Spinal cord (tissue), 9 donors: ENCODE measurements at regions not wholly inside any gene's neighbourhood (a gene's known extent, or its start where the extent isn't known, plus 50 kb on each side); places are given as distances from the start of the nearest gene placed in this dataset.

Experiments
- DNase-seq, 6 donors: peaks; one replicate each; pipeline versions ENCODE4 v3.0.0 to v3.0.0-alpha.2; 2013 to 2015; ENCODE audit warnings: low spot score in 6 of 6, low read depth in 4 of 6
- H3K27ac ChIP-seq: one replicate; pipeline ENCODE4 v1.5.1; 2013; ENCODE audit warnings: low read depth, low read length, control low read depth
- H3K27me3 ChIP-seq: one replicate; pipeline ENCODE4 v1.6.1; 2013; ENCODE audit warnings: low read length; ENCODE audit not compliant: control insufficient read depth, insufficient read depth
- H3K36me3 ChIP-seq: one replicate; pipeline ENCODE4 v1.6.1; 2013; ENCODE audit warnings: low read length; ENCODE audit not compliant: control insufficient read depth, insufficient read depth
- H3K4me1 ChIP-seq: one replicate; pipeline ENCODE4 v1.6.1; 2013; ENCODE audit warnings: low read length; ENCODE audit not compliant: control insufficient read depth, insufficient read depth
- H3K4me3 ChIP-seq: one replicate; pipeline ENCODE4 v1.5.1; 2013; ENCODE audit warnings: low read depth, low read length, control low read depth
- H3K9me3 ChIP-seq: one replicate; pipeline ENCODE4 v1.6.1; 2013; ENCODE audit warnings: low read length; ENCODE audit not compliant: control insufficient read depth, insufficient read depth
- WGBS: methylation state at CpG from one replicate; pipeline ENCODE4 v1.1.5; 2013; ENCODE audit warnings: missing lambda C conversion rate; ENCODE audit not compliant: insufficient coverage; 5-methylcytosine and 5-hydroxymethylcytosine counted together
- donor health status: healthy.

DNA sequence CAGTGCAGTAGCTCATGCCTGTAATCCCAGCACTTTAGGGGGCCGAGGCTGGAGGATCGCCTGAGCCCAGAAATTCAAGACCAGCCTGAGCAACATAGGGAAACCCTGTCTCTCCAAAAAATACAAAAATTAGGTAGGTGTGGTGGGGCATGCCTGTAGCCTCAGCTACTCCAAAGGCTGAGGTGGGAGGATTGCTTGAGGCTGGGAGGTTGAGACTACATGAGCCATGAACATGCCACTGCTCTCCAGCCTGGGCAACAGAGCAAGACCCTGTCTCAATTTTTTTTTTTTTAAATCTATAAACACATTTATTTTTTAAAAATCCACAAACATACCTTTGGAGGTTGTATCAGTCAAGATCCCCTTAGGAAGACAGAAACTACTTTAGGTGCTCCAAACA lies 326.3 kb downstream of the EPHA4 start:
- WGBS: no CpG with 5 or more reads among the region's 2 CpGs
- Histone ChIP-seq H3K9me3 (no peaks in the 10 kb centered on the region), H3K27me3 (no peaks in the 10 kb centered on the region), H3K4me3 (no peak overlapping the region), H3K36me3 (no peaks in the 10 kb centered on the region), H3K4me1 (no peaks in the 10 kb centered on the region), H3K27ac (no peak overlapping the region)
- no peak for DNase-seq

DNA sequence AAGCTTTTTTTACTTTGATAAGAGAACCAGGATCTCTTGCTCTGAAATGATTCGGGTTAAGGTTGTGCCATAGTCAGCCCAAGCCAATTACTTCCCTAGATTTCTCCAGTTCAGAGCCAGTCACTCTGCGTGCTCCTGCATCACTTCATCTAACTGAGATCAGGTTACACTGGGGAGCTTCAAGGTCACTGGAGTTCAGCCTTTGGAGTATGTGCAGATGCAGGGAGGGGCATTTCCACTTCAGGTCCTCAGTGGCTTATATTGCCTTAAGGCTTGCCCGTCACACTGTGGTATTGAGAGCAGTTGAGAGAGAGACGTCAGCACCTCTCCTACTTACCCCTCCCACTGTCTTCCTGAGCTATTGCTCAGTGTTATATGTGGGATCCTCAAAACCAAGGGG lies 317.8 kb downstream of the EPHA4 start:
- WGBS: 40% methylated on average over 1 of the region's 4 CpGs
- H3K27me3 ChIP-seq: no peaks in the 10 kb centered on the region
- H3K4me1 ChIP-seq: no peaks in the 10 kb centered on the region
- H3K27ac ChIP-seq: no peak overlapping the region
- no peak overlapping the region for H3K4me3 ChIP-seq
- no peak for DNase-seq
- no peaks in the 10 kb centered on the region for H3K36me3 ChIP-seq
- H3K9me3 ChIP-seq: no peaks in the 10 kb centered on the region

DNA sequence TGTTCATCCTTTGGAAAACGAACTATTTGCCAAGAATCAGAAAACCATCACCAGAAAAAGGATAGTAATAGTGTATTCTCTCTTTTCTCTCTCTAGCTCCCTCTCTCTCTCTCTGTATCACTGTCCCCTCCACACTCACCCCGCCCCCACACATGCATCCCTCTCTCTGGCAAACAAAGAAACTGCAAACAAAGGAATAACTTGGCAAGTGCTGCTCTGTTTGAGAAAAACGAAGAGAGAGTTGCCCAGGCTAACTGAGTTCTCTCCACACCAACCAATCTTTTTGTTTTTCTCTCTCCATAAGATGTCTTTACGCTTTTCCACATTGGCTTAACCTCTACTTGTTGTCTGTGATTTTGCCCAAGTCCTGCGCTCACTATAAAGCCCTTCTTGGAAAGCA lies 316.2 kb downstream of the EPHA4 start:
- Histone ChIP-seq H3K27ac (no peak overlapping the region), H3K4me1 (no peaks in the 10 kb centered on the region), H3K27me3 (no peaks in the 10 kb centered on the region), H3K36me3 (no peaks in the 10 kb centered on the region), H3K9me3 (no peaks in the 10 kb centered on the region), H3K4me3 (no peak overlapping the region)
- peak in 1 of 6 donors; percentile 23 for DNase-seq
- WGBS: 57% methylated on average over 3 of the region's 5 CpGs

DNA sequence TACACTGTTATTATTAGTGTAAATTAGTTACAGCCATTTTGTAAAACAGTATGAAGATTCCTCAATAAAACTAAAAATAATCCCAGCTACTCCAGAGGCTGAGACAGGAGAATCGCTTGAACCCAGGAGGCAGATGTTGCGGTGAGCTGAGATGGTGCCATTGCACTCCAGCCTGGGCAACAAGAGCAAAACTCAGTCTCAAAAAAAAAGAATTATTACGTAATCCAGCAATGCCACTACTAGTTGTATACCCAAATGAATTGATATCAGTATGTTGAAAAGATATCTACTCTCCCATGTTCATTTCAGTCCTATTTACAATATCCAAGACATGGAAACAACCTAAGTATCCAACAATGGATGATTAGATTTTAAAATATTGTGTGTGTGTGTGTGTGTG lies 313.6 kb downstream of the EPHA4 start:
- no peaks in the 10 kb centered on the region for H3K4me1 ChIP-seq
- H3K9me3 ChIP-seq: no peaks in the 10 kb centered on the region
- H3K4me3 ChIP-seq: no peak overlapping the region
- WGBS: no CpG with 5 or more reads among the region's 3 CpGs
- no peak for DNase-seq
- no peak overlapping the region for H3K27ac ChIP-seq
- no peaks in the 10 kb centered on the region for H3K36me3 ChIP-seq
- H3K27me3 ChIP-seq: no peaks in the 10 kb centered on the region

DNA sequence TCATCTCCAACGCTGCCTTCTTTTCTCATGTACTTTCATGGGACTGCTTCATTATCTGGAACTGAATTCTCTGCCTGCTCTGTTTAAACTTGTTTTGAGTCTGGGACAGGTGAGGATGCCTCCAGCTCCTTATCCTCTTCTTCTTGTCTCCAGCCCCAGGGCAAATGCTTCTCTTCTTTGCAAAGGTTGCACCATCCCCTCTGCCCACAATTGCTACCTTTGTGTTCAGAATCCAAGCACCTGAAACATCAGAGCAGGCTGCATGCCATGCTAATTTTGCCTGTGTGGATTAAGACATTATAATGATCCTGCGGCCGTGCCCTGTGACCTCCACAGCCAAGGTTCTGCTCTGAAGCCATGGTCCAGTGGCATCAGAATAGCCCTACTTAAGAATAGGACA lies 309.5 kb downstream of the EPHA4 start:
- Histone ChIP-seq H3K4me1 (no peaks in the 10 kb centered on the region), H3K27ac (no peak overlapping the region), H3K36me3 (no peaks in the 10 kb centered on the region), H3K9me3 (no peaks in the 10 kb centered on the region), H3K4me3 (no peak overlapping the region), H3K27me3 (no peaks in the 10 kb centered on the region)
- 84% methylated on average over 3 of the region's 3 CpGs for WGBS
- no peak for DNase-seq

DNA sequence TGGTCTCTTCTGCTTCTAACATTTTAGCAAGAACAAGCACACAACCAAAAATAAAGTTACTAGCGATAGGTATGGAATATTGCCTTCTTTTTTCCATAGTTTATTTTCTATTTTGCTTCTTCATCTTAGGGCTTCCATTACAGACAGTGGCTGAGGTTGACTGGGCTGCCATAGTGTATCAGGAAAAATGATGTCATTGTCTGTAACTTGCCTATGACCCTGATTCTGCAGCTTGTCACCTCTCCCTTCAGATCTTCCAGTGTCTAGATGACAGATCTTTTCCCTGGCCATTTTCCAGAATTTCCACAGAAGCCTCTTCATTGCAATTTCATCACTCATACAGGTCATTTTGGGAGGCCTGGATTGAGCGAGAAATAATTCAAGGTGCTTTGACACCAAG lies 308.5 kb downstream of the EPHA4 start:
- H3K36me3 ChIP-seq: no peaks in the 10 kb centered on the region
- DNase-seq: no peak
- H3K27ac ChIP-seq: no peak overlapping the region
- no peak overlapping the region for H3K4me3 ChIP-seq
- H3K27me3 ChIP-seq: no peaks in the 10 kb centered on the region
- H3K9me3 ChIP-seq: no peaks in the 10 kb centered on the region
- no peaks in the 10 kb centered on the region for H3K4me1 ChIP-seq
- 100% methylated on average over 1 of the region's 2 CpGs for WGBS

DNA sequence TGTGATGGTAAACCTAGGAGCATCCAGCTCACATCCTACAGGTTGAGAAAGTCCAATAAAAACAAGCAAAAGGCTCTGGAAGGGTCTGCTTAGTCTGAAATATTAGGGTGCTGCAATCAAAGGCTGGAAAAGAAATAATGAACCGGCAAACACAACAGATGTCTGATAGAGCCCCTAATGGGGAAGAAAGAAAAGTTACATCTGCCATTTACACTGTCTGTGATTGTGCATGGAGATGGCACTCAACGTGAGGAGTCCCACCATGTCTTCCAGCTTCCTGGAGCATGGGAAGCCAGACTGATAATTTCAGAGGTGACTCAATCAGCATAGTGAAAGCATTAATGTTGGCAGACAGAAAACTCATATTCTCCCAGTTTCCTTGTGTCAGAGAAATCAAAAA lies 307.8 kb downstream of the EPHA4 start:
- Histone ChIP-seq H3K9me3 (no peaks in the 10 kb centered on the region), H3K36me3 (no peaks in the 10 kb centered on the region), H3K4me1 (no peaks in the 10 kb centered on the region), H3K27ac (no peak overlapping the region), H3K27me3 (no peaks in the 10 kb centered on the region), H3K4me3 (no peak overlapping the region)
- 100% methylated on average over 1 of the region's 2 CpGs for WGBS
- DNase-seq: no peak

DNA sequence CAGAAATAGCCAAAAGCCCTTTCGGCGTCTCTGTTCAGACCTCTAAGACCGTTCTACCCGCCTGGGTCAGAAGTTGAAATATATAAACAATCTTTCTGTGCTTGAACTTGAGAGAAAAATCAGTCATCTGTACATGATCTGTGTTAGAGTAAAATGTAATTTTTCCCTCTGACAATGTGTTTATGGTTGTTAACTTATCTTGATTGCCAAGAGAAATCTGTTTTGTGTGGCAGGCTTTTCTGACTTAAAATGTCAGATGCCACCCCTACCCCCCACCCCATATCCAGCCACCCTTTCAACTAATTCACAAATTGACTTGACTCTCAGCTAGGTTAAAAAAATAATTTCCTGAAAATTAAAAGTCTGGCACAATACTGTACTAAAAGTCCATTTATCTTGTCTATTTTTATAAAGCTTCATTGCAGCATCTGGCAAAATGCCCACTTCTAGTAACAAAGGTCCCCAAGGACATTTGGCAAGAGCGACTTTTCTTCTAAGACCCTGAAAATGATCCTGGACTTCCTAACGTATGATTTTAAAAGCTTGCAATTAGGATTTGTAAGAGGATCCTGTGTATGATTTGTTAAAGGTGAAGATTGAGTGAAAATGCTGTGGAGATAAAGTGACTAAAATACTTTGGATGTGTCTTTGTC lies 304.2 kb downstream of the EPHA4 start:
- peak in 2 of 6 donors; percentile 26 to 53 for DNase-seq
- no peaks in the 10 kb centered on the region for H3K27me3 ChIP-seq
- H3K4me1 ChIP-seq: no peaks in the 10 kb centered on the region
- WGBS: 16% methylated on average over 2 of the region's 6 CpGs
- H3K36me3 ChIP-seq: no peaks in the 10 kb centered on the region
- H3K27ac ChIP-seq: no peak overlapping the region
- no peaks in the 10 kb centered on the region for H3K9me3 ChIP-seq
- H3K4me3 ChIP-seq: no peak overlapping the region

DNA sequence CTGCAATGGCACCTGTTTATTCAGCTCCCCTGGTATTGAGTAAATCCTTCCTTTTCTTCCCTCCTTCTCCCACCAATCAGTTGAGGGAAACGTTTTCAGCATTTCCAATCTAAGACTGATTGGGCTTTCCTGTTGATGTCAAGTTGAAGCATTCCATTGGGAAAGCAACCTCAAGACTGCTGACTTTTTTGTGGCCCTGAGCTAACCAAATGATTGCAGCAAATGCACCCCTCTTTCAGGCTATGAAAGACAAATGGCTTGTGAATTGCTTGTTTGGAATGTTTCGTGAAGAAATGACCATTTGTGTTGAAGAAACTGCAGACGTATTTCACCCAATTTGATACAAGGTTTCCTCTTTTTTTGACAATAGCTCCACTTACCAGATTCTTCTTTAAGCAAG lies 303.5 kb downstream of the EPHA4 start:
- Histone ChIP-seq H3K9me3 (no peaks in the 10 kb centered on the region), H3K4me1 (no peaks in the 10 kb centered on the region), H3K4me3 (no peak overlapping the region), H3K27me3 (no peaks in the 10 kb centered on the region), H3K27ac (no peak overlapping the region), H3K36me3 (no peaks in the 10 kb centered on the region)
- WGBS: 63% methylated on average over 1 of the region's 3 CpGs
- DNase-seq: no peak

DNA sequence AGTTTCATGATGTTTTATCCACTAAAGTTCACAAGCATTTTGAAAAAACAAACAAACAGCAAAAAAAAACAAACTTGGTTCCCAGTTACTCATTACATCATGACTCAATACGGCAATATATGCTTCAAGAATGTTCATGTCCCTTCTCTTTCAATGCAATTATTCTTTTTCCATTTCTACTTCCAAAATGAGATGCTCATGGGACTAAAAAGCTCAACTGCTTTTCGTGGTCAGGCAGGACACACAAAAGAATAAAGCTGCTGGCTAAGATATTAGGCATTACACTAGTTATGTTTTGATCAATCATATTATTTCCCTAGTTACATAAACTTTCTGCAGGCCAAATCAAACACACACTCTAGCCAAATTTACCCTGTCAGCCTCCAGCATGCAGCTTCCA lies 301.3 kb downstream of the EPHA4 start:
- H3K36me3 ChIP-seq: no peaks in the 10 kb centered on the region
- no peak overlapping the region for H3K27ac ChIP-seq
- H3K4me1 ChIP-seq: no peaks in the 10 kb centered on the region
- no peaks in the 10 kb centered on the region for H3K9me3 ChIP-seq
- DNase-seq: no peak
- no peak overlapping the region for H3K4me3 ChIP-seq
- no peaks in the 10 kb centered on the region for H3K27me3 ChIP-seq
- WGBS: 92% methylated on average over 1 of the region's 2 CpGs
